ENCODE measurements at regions not wholly inside any gene's neighbourhood (a gene's known extent, or its start where the extent isn't known, plus 50 kb on each side); places are given as distances from the start of the nearest gene placed in this dataset.

GRCh38 chr6:153275997-153276396 lies 144.9 kb upstream of the RGS17 start:
- intact Hi-C loops (cut with DNase I) = no loop called here
- H3K27me3 ChIP-seq = no peaks in the 10 kb centered on the region
- H3K9me3 ChIP-seq = no peaks in the 10 kb centered on the region
- WGBS (ENCODE audit: insufficient coverage, low coverage, low lambda C conversion rate, missing lambda C conversion rate) = 36% methylated on average over 3 of the region's 3 CpGs
- no peak for DNase-seq
- ATAC-seq = no peak
- no peak overlapping the region for H3K4me3 ChIP-seq
- no peaks in the 10 kb centered on the region for H3K36me3 ChIP-seq
- no peak for TF ChIP-seq POLR2A (IDR thresholded peaks at IDR 0.05)
- TF ChIP-seq CTCF (IDR thresholded peaks at IDR 0.05) = no peak
- H3K4me1 ChIP-seq = no peaks in the 10 kb centered on the region
- H3K27ac ChIP-seq = no peak overlapping the region

GRCh38 chr6:153272201-153272980 lies 141.3 kb upstream of the RGS17 start:
- intact Hi-C loops (cut with DNase I) = no loop called here
- WGBS (ENCODE audit: insufficient coverage, low coverage, low lambda C conversion rate, missing lambda C conversion rate) = 34% methylated on average over 5 of the region's 5 CpGs
- H3K36me3 ChIP-seq = no peaks in the 10 kb centered on the region
- no peak overlapping the region for H3K4me3 ChIP-seq
- no peak for ATAC-seq
- no peak for DNase-seq
- no peak overlapping the region for H3K27ac ChIP-seq
- no peaks in the 10 kb centered on the region for H3K27me3 ChIP-seq
- H3K9me3 ChIP-seq = no peaks in the 10 kb centered on the region
- TF ChIP-seq POLR2A (IDR thresholded peaks at IDR 0.05) (no peak), CTCF (IDR thresholded peaks at IDR 0.05) (no peak)
- no peaks in the 10 kb centered on the region for H3K4me1 ChIP-seq

- WGBS (ENCODE audit: insufficient coverage, low coverage, low lambda C conversion rate, missing lambda C conversion rate) = 41% methylated on average over 5 of the region's 5 CpGs
- no peak for DNase-seq
- H3K27ac ChIP-seq = no peak overlapping the region
- no peaks in the 10 kb centered on the region for H3K4me1 ChIP-seq
- H3K4me3 ChIP-seq = no peak overlapping the region
- H3K36me3 ChIP-seq = no peaks in the 10 kb centered on the region
- TF ChIP-seq CTCF (IDR thresholded peaks at IDR 0.05) = no peak
- no peak for TF ChIP-seq POLR2A (IDR thresholded peaks at IDR 0.05)
- H3K27me3 ChIP-seq = no peaks in the 10 kb centered on the region
- intact Hi-C loops (cut with DNase I) = no loop called here
- no peak for ATAC-seq
- H3K9me3 ChIP-seq = no peaks in the 10 kb centered on the region
Measured at GRCh38 chr6:153263489-153263888, 132.4 kb upstream of the RGS17 start.

GRCh38 chr6:153251326-153251725 lies 120.2 kb upstream of the RGS17 start:
- Histone ChIP-seq H3K4me1 (no peaks in the 10 kb centered on the region), H3K36me3 (no peaks in the 10 kb centered on the region), H3K27ac (no peak overlapping the region), H3K27me3 (peaks cover 0 to 5% of the 10 kb centered on the region in 2 donors), H3K4me3 (no peak overlapping the region), H3K9me3 (no peaks in the 10 kb centered on the region)
- DNase-seq (no peak), ATAC-seq (no peak)
- TF ChIP-seq POLR2A (IDR thresholded peaks at IDR 0.05) (no peak), CTCF (IDR thresholded peaks at IDR 0.05) (no peak)
- intact Hi-C loops (cut with DNase I) = no loop called here

GRCh38 chr6:153237670-153238069 lies 106.6 kb upstream of the RGS17 start:
- H3K9me3 ChIP-seq = no peaks in the 10 kb centered on the region

More at GRCh38 chr6:153237670-153238069, 106.6 kb upstream of the RGS17 start:
- H3K27me3 ChIP-seq = no peaks in the 10 kb centered on the region
- DNase-seq (no peak), ATAC-seq (no peak)
- H3K36me3 ChIP-seq = no peaks in the 10 kb centered on the region
- intact Hi-C loops (cut with DNase I) = no loop called here
- TF ChIP-seq CTCF (IDR thresholded peaks at IDR 0.05) (no peak), POLR2A (IDR thresholded peaks at IDR 0.05) (no peak)
- WGBS (ENCODE audit: insufficient coverage, low coverage, low lambda C conversion rate, missing lambda C conversion rate) = 35% methylated on average over 3 of the region's 3 CpGs
- H3K27ac ChIP-seq = no peak overlapping the region
- no peak overlapping the region for H3K4me3 ChIP-seq
- H3K4me1 ChIP-seq = no peaks in the 10 kb centered on the region

All from right lobe of liver (tissue), 6 donors.